ENCODE measurements at regions not wholly inside any gene's neighbourhood (a gene's known extent, or its start where the extent isn't known, plus 50 kb on each side); places are given as distances from the start of the nearest gene placed in this dataset.

DNA sequence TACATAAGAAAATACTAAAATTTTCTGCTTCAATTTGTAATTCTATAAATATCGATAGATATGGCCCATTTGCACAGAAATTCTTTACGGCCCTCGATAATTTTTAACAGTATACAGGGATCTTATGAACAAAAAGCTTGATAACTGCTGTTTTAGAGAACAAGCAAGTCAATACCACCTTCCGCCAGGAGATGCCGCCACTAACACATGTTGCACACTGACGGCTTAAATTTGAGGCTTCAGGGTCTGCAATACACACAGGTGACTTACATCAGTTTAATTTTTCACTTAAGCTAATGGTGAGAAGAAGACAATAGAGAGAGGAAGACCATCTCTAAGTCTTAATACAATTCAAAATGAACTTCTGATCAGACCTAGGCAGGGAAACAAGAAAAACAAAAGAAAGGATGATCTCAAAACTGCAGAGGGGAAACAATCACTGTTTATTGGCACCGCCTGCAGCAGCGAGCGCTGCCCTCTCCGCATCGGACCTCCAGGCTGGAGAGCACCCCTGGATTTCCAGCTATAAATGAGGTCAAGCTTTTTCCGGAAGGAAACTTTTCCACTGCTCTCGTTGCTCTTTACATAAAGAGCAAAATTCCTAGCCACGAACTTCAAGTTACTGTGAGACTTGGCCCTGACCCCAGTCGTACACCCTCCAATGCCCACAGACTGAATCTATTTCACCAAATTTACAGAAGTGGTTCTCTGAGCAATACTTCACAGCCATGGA is 53.9 kb downstream of the OTOR start:
- Histone ChIP-seq H3K9me3 (ENCODE audit: severe bottlenecking) (no peaks in the 10 kb centered on the region), H3K36me3 (no peaks in the 10 kb centered on the region), H3K27me3 (ENCODE audit: insufficient read depth, low read depth, severe bottlenecking) (no peaks in the 10 kb centered on the region), H3K27ac (no peak overlapping the region), H3K4me3 (ENCODE audit: low read depth, low read length) (no peak overlapping the region)
- TF ChIP-seq, protein P1, sequence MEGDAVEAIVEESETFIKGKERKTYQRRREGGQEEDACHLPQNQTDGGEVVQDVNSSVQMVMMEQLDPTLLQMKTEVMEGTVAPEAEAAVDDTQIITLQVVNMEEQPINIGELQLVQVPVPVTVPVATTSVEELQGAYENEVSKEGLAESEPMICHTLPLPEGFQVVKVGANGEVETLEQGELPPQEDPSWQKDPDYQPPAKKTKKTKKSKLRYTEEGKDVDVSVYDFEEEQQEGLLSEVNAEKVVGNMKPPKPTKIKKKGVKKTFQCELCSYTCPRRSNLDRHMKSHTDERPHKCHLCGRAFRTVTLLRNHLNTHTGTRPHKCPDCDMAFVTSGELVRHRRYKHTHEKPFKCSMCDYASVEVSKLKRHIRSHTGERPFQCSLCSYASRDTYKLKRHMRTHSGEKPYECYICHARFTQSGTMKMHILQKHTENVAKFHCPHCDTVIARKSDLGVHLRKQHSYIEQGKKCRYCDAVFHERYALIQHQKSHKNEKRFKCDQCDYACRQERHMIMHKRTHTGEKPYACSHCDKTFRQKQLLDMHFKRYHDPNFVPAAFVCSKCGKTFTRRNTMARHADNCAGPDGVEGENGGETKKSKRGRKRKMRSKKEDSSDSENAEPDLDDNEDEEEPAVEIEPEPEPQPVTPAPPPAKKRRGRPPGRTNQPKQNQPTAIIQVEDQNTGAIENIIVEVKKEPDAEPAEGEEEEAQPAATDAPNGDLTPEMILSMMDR (IDR thresholded peaks at IDR 0.05; ENCODE audit: low read depth, low read length), result peak; percentile 76
- DNase-seq, result peak; percentile 76

DNA sequence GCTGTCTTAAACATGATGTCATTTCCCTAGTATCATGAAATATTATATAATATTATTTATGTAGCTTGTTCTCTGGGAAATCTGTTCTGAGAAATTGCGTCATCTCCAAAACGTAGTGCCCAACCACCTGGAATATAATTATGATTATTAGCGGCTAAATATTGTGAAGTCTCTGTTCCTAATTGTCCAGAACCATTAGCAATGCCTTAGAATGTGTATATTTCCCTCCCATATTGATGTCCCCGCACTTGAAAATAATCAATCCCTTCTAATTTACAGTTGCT is 54.4 kb downstream of the OTOR start:
- H3K27me3 ChIP-seq (ENCODE audit: insufficient read depth, low read depth, severe bottlenecking), result no peaks in the 10 kb centered on the region
- H3K9me3 ChIP-seq (ENCODE audit: severe bottlenecking), result no peaks in the 10 kb centered on the region
- H3K4me3 ChIP-seq (ENCODE audit: low read depth, low read length), result no peak overlapping the region
- TF ChIP-seq, protein P1 (IDR thresholded peaks at IDR 0.05; ENCODE audit: low read depth, low read length), result no peak
- no peak overlapping the region for H3K27ac ChIP-seq
- DNase-seq, result no peak
- H3K36me3 ChIP-seq, result no peaks in the 10 kb centered on the region

DNA sequence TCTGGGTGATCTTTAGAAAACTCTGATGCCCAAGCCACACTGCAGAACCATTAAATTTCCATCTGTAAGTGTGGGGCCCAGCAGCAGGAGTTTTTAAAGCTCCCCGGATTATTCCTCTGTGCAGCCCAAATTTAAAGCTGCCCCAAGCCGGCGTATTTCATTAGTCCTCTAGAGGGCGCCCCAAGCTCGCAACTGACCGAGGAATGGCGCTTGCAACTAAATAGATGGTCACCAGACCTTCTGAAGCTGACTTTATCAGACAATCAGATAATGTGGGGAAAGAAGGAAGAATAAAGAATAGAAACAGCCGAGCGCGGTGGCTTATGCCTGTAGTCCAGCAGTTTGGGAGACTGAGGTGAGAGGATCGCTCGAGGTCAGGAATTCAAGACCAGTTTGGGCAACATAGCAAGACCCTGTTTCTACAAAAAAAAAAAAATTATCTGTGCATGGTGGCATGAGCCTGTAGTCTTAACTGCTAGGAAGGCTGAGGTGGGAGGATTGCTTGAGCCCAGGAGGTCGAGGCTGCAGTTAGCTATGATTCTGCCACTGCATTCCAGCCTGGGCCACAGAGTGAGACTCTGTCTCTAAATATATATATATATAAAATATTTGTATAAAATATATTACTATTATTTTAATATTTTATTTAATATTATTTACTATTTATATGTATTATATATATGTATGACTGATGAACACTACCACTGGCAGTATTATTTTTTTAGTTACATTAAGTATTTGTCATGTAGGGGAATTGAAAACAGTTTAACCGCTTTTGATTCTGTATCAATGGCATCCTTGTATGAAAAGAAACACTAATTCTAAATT is 56.0 kb downstream of the OTOR start:
- no peak overlapping the region for H3K4me3 ChIP-seq (ENCODE audit: low read depth, low read length)
- peak; percentile 79 for DNase-seq
- TF ChIP-seq, protein P1 (IDR thresholded peaks at IDR 0.05; ENCODE audit: low read depth, low read length), result peak; percentile 66
- no peaks in the 10 kb centered on the region for H3K27me3 ChIP-seq (ENCODE audit: insufficient read depth, low read depth, severe bottlenecking)
- H3K27ac ChIP-seq, result no peak overlapping the region
- H3K36me3 ChIP-seq, result no peaks in the 10 kb centered on the region
- no peaks in the 10 kb centered on the region for H3K9me3 ChIP-seq (ENCODE audit: severe bottlenecking)

DNA sequence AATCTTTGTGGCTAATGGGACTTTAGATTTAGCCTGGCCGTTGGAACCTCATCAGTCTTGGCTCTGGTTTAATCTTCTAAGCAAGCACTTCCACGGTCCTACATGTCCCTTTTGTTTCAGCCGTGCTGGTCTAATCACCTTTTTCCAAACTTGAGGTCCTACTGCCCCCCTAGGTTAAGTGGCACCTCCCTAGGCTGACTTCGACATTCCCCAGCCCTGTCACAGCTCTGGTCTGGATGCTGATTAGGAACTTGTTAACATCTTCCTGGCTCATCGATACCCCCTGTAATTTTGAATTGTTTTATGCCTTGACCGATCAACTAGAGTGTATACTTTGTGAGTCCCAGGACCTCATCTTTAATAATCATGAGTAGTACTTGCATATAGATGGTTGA is 56.6 kb downstream of the OTOR start:
- Histone ChIP-seq H3K4me3 (ENCODE audit: low read depth, low read length) (no peak overlapping the region), H3K27me3 (ENCODE audit: insufficient read depth, low read depth, severe bottlenecking) (no peaks in the 10 kb centered on the region), H3K9me3 (ENCODE audit: severe bottlenecking) (no peaks in the 10 kb centered on the region), H3K36me3 (no peaks in the 10 kb centered on the region), H3K27ac (no peak overlapping the region)
- TF ChIP-seq, protein P1 (IDR thresholded peaks at IDR 0.05; ENCODE audit: low read depth, low read length), result no peak
- no peak for DNase-seq

DNA sequence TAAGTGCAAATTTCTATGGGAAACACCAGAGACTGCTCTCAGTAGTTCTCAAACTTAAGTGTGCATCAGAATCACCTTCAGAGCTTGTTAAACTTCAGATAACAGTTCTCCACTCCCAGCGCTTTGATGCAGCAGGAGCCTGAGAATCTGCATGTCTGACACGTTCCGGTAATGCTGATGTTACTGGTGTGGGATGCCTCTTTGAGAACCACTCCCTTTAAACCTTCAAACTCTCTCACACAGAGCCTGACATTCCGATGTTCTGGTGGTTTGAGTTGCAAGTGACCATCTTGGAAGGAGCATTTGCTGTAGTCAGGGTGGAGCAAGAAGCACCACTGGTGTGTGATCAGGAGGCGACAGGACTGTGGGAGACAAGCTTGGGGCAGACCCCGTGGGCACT is 57.9 kb downstream of the OTOR start:
- TF ChIP-seq, protein P1 (IDR thresholded peaks at IDR 0.05; ENCODE audit: low read depth, low read length), result no peak
- H3K4me3 ChIP-seq (ENCODE audit: low read depth, low read length), result no peak overlapping the region
- H3K9me3 ChIP-seq (ENCODE audit: severe bottlenecking), result no peaks in the 10 kb centered on the region
- no peak for DNase-seq
- no peak overlapping the region for H3K27ac ChIP-seq
- no peaks in the 10 kb centered on the region for H3K36me3 ChIP-seq
- H3K27me3 ChIP-seq (ENCODE audit: insufficient read depth, low read depth, severe bottlenecking), result no peaks in the 10 kb centered on the region
